GM19438 (cell line): ENCODE measurements at regions not wholly inside any gene's neighbourhood (a gene's known extent, or its start where the extent isn't known, plus 50 kb on each side); places are given as distances from the start of the nearest gene placed in this dataset.

Experiments used
- ATAC-seq: cut with Tn5 transposase; IDR thresholded peaks from one replicate; pipeline ENCODE4 v1.9.1; 2021; ENCODE audit warnings: low read depth; ENCODE audit not compliant: unreplicated experiment

DNA sequence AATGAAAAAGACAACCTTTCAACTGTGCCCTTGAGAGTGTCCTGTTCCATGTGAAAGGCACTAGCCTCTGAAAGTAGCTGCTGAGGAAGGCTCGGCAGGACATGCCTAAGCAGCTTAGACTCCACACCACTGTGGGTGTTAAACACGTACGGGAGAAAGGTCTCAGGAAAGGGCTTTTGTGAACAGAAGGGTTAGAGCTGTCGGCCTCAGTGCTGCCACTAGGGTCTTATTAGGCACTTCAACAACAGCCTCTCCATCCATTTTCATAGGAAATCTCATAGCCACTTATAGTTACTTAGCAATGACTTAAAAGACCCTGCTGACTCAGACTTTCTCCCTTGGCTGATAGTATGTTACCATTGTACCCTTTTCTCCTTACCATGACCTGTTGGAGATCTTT lies 662.8 kb downstream of the TBC1D32 start:
- ATAC-seq: no peak

DNA sequence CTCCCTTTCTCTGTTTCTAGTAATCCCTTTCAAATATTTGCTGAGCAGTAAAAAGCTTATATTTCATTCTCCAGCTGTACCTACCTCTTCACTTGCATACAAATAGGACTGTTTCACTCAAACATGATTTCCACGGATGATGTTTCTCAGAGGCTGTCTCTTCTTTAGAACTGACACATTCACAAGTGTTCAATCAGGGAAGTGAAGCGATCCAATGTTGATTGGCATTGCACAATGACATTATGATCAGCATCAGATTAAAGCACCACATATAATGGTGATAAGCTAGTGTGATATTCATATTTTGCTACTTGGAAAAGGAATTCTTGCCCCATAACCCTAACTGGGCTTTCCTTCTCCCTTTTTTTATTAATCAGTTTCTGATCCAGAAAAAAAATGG lies 681.8 kb downstream of the TBC1D32 start:
- no peak for ATAC-seq

DNA sequence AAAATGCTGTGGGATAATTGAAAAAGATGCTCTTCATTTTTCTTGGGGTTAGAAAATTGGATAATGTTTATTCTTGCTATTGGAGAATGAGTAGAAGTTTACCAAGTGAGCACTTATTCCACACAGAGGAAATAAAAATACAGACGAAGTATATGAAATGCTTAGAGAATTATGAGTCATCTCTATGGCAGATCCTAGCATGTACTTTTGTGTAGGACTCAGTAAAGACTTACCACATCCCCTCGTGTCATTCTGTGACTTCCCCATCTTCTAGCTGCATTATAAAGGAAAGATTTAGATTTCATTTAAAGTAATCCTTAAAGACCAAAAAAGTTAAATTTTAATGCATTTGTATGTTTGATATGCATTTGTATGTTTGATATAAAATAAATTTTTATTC lies 685.6 kb downstream of the TBC1D32 start:
- ATAC-seq: no peak

DNA sequence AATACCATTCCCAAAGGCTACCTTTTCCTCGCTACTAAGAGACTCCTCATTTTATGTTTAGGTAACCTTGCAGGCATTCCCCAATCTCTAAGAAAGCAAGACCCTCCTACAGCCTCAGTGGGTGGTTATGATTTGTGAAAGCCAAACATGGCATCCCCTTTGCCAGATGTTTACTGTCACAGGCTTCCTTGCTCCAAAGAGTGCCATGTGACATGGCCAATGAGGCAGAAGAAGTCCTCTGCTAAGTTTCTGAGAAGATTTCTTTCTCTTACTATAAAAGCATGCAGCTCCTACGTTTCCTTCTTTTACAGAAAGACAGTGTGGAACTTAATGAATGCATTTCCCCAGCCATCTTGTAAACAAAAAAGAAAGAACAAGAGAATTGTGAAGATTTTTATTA lies 688.2 kb downstream of the TBC1D32 start:
- ATAC-seq: no peak

DNA sequence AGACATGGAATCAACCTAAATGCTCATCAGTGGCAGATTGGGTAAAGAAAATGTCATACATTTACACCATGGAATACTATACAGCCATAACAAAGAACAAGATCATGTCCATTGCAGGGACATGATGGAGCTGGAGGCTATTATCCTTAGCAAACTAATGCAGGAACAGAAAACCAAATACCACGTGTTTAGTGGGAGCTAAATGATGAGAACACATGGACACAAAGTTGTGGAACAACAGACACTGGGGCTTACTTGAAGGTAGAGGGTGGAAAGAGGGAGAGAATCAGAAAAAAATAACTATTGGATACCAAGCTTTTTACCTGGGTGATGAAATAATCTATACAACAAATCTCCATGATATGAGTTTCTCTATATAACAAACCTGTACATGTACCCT lies 701.3 kb downstream of the TBC1D32 start:
- ATAC-seq: no peak

DNA sequence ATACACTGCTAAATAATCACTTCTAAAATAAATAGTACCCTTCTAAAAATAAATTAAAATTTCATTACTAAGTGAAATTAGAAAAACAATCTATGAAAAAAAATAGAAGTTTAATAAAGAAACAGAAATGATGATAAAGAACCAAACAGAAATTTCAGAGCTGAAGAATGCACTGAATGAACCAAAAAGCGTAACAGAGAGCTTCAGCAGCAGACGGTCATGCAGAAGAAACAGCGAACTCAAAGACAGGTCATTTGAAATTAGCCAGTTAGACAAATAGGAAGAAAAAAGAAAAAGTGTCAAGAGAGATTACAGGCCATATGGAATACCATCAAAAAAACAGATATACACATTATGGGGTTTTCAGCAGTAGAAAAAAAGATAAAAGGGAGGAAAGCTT lies 706.7 kb downstream of the TBC1D32 start:
- no peak for ATAC-seq

DNA sequence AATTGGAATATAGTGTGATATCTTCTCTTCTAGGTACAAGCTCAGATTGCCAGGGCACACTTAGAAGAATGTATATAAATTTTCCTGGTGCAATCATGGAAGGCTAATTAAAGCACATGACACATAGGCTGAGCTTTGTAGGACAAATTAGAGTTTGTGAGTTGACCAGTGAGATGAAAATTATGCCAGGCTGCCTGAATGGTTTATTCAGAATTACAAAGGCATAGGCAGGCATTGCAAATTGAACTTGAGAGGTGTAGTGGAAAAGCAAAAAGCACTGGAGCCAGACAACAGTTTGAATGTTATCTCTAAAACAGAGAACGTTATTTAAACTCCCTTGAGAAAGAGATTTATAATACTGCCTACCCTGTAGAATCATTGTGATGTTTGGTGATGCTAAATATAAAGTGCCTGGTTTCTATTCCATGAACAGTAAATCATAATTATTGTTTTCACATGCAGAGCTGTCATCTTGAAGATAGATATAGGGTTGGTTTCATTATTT lies 712.1 kb downstream of the TBC1D32 start:
- ATAC-seq: no peak

DNA sequence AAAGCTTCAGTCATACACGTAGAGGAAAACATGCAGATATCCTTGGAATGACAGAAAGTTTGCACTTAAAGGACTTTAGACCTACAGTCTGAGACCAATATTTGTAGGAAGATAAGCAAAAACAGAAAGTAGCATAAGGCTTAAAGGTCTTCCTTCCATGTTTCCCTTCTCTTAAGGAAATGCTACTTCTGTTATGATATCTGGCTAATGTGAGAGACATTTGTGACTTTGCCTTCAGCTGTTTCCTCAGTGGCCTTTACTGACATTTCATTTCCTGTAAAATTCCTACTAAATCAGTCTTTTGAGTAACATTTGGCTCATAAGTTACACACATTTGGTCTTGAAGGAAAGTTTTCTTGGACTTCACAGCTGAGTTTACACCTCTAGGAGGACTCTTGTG lies 713.4 kb downstream of the TBC1D32 start:
- no peak for ATAC-seq

DNA sequence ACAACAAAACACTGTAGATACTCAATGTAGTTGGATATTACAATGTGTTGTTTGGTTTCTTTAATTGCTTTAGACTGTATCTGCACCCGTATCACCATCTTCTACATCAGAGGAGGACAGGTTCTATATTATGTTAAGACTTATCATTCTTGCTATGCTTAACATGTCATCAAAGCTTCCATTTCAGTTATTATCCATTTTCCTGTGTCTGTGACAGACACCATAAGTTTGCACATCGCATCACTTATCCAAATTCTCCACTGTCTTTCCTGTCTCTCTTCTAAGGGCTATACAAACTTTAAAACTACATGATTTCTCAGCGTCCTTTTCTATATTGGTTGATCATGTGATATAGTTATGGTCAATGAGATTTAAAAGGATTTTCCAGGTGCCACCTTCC lies 719.0 kb downstream of the TBC1D32 start:
- ATAC-seq: no peak

DNA sequence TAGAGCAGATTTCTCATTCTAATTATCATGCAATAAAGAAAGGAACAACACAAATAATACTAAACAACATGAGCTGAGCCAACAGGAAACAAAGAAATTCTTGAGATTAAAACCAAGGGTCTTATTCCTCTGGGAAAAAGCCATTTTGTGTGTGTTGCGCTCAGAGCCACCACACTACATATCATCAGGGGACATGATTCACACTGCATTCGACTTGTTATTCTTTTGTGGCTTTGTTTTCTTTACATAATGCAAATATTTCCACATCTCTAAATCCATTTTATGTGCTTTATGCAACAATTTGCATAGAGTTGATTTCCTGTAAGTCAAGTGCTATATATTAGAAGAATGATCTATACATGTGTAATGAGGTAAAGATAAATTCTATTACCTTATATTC lies 719.6 kb downstream of the TBC1D32 start:
- no peak for ATAC-seq

DNA sequence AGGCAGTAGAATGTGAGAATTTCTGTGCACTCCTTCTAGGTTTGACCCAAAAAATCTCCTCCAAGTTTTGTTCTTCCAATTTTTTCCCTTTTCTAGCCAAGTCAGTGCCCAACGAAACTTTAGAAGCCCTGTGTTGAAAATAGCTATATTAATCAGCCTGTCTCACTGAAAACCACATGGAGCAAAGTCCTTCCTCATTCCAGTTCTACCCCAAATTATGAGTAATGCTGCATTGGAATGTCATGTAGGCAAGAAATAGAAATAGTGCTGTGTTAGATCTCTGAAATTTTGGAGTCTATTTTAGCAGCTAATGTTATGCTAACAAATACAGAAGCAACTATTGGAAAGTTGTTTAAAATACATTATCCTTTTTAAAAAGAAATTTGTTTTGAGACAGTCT lies 725.5 kb downstream of the TBC1D32 start:
- no peak for ATAC-seq

DNA sequence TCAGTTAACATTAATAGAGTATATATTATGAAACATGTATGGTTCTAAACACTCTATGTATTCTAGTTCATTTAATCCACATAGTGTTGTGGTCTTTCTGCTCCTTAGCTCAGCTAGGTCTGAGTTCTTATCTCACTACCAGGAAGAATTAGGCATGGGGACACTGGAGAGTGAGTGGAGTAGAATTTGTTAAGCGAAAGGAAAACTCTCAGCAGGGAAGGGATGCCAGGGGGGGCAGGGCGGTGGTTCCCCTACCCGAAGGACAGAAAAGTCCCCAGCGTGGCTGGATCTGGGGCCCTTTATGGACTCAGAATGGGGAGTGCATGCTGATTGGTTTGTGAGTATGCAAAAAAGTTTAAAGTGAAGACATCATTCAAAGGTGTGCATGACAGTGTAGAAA lies 727.5 kb downstream of the TBC1D32 start:
- no peak for ATAC-seq

DNA sequence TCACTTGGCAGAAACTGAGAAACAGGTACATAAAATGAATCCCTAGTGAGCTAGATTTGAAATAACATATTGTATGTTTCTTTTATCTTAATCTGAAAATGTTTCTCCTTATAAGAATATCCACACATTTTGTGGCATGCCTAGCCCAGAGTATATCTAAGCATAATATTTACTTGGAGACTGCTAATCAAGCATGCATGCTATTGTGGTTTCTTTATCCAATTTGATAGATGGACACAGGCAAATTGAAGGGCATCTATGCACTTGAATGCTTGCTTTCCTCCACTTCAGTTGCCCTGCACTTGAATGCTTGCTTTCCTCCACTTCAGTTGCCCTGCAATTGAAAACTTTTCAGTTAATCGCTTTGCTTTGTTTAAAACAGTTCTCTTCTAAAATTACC lies 729.8 kb downstream of the TBC1D32 start:
- ATAC-seq: no peak

DNA sequence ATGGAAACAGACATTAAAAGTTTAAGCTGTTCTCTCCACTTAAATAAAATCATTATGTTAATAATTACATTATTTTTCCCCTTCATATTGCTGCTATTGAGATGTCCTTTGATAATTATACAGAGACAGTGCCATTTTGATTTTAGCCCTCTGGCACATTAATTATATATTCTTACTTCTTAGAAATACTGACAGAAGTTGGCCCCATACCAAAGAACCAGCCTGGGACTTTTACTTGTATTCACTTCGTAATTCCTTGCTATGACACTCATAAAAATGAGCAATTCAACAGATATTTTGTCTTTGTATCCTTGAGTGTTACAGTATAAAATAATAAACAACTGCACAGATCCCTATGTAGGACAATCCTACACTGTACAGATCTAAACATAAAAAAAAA lies 743.7 kb downstream of the TBC1D32 start:
- ATAC-seq: no peak

DNA sequence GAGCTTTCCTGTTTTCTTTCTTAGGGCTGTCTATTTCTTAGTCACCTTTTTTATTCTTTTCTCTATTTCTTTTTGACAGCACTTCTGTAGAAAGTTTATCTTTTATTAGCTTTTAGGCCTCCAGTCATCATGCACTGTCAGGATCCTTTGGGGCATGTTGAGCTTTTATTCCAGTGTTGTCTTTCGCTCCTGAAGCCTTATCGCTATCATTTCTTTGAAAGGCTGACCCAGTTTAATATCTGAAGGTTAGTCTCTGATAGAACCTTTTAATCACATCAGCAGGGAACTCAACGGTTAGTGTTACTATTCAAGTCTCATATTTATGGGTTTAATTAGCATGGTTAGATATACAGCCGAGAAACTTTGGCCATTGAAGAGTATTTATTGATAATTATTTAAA lies 745.9 kb downstream of the TBC1D32 start:
- no peak for ATAC-seq

DNA sequence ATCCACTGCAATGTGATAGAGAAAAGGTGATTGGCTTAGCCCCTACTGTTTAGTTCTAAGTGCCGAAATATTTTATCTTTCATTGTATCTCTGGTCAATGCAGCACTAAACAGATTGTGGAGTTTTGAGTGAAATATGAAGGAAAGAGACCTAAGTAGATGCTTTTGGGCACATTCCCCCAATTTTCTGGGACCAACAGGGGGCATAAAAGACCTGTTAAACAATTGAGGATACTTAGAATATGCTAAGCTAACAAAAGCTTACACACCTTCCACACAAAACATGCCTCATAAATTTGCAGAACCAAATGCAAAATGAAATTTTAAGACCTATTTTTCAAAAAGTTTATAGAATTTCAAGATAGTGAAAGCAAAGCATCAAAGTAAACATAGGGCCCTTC lies 746.9 kb downstream of the TBC1D32 start:
- no peak for ATAC-seq

DNA sequence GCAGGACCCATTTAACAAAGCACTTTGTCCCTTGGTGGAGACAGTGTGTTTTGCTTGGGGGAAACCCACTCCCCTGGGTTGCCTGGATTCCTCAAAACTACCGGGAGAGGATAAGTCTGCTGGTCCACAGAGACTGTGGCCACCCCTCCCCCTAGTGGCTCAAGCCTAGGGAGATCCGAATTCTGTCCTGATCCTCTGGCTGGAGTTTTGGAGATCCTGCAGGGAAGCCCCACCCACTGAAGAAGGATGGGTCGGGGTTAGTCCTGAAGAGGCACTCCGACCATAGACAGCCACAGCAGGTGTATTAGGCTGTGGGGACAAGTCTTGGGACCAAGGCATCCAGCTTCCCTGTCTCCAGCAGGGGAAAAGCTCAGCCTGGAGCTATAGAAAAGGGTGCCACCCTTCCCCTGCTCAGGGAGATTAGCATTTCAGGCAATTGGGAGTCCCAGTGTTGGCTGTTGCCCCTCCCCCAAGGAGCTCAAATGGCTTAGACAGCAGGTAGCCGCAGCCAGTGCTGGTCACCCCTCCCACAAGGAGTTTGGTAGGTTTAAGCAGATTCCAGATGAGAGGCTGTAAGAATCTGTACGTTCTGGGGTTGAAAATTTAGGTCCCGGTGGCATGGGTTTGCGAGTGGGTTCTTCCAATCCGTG lies 750.0 kb downstream of the TBC1D32 start:
- ATAC-seq: no peak

DNA sequence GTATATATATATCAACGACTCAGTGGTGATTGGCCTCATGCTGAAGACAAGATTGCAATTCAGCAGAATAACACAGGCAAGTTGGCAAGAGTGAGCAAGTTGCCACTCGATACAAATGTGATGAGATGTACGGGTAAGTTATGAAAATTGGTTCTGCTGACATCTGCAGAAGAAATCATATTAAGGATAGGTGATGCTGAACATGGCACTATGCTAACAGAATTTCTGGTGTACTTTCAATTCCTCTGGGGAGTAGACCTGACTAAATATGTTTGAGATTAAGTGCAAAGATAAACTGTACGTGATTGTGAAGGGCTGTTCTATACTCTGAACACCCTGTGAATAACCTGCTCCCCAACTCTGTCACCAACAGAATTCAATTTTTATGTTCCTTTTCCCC lies 758.2 kb downstream of the TBC1D32 start:
- ATAC-seq: no peak

DNA sequence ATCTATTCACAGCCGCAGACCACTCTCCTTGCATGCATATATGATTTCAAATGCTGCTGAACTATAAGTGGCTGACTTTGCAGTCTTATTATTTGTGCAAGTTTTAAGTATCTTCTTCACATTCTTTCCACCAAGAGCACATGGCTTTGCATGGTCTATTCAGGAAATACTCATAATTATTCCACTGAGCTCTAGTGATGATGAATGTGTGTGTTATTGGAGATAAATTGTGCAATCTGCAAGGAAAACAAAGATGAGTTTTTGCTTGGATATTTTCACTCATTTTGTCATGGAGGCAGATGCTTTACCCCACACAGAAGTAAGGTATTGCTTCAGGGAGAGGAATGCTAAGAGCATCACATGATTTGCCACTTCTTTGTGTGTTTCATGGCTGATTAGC lies 764.6 kb downstream of the TBC1D32 start:
- ATAC-seq: no peak

DNA sequence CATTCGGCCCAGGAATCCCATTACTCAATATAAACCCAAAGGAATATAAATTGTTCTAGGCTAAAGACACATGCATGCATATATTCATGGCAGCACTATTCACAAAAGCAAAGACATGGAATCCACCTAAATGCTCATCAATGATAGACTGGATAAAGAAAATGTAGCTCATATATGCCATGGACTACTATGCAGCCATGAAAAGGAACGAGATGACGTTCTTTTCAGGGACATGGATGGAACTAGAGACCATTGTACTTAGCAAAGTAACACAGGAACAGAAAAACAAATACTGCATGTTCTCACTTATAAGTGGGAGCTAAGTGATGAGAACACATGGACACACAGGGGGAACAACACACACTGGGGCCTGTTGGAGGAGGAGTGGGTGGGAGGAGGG lies 769.5 kb downstream of the TBC1D32 start:
- ATAC-seq: no peak

DNA sequence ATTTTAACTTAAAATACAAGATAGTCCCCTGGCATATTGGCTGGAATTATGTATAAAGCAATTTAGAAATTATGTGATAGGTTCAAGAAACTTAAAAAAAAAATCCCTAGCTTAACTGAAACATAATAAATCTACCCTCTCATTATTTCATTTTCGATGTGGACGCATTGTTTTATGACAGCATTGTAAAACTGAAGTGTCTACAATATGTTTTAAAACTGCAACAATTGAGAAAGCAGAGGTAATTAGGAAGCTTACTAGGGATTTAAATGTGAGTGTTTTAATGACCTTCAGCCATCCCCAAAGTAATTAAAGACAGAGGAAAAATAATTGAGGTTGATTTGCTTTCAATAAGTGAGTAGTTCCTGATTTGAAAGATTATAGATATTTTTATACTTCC lies 776.0 kb downstream of the TBC1D32 start:
- no peak for ATAC-seq

DNA sequence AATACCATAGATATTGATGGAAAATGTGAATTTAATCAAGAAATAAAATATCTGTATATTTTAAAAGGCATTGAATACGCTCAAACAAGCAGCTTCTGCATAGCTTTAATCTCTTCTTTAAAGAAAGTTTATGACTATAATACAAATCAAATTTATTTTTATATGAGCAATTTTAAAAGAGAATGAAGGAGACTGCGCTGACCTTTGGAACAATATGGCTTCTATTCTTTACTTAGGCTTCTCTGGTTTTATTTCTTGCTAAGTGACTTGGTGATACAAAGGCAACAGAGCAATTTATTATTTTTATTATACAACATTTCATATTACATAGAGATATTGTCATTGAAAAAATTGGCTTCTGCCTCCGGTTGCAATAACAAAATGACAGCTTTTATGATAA lies 776.7 kb downstream of the TBC1D32 start:
- ATAC-seq: no peak

DNA sequence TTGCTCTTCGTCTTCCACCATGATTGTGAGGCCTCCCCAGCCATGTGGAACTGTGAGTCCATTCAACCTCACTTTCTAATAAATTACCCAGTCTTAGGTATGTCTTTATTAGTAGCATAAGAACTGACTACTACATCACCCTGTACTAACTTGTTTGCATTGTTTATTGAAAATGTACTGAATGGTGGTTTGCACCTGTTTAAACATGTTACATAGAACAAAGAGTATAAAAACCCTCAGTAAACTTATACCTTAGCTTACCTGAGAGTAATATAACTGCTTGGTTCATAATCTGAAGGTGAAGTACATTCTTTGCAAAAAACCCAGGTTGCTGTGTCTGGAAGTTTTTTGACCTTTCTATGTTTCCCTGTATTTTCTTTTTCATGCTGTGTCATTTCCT lies 777.8 kb downstream of the TBC1D32 start:
- ATAC-seq: no peak
